C4-2B (cell line): ENCODE measurements at regions not wholly inside any gene's neighbourhood (a gene's known extent, or its start where the extent isn't known, plus 50 kb on each side); places are given as distances from the start of the nearest gene placed in this dataset.

Source experiments
- ZFX ChIP-seq: fragments of 450-650 bp; IDR thresholded peaks from 2 replicates; pipeline ENCODE4 v1.6.1; 2017
- TF ChIP-seq, protein P1 (sequence below): fragments of 450-650 bp; conservative IDR thresholded peaks from 2 replicates; pipeline ENCODE4 v1.5.1; 2017; ENCODE audit warnings: mild to moderate bottlenecking

DNA sequence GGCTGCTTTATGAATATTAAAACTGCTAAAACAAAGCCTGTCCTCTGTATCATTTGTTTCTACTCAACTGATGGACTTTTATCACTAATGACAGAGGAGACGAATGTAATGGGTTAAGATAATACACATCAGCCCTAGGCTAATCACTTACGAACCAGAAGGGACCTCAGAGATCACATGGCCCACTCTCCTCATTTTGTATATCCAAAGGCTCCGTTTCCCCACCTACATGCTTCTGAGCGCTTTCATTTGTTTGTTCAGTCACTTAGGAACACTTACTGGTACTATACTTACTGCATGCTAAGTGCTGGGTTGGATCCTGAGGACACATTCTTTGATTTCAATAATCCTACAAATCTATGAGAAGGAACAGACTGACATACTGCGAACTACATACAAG is 169.3 kb downstream of the CEP135 start:
- TF ChIP-seq, protein P1, sequence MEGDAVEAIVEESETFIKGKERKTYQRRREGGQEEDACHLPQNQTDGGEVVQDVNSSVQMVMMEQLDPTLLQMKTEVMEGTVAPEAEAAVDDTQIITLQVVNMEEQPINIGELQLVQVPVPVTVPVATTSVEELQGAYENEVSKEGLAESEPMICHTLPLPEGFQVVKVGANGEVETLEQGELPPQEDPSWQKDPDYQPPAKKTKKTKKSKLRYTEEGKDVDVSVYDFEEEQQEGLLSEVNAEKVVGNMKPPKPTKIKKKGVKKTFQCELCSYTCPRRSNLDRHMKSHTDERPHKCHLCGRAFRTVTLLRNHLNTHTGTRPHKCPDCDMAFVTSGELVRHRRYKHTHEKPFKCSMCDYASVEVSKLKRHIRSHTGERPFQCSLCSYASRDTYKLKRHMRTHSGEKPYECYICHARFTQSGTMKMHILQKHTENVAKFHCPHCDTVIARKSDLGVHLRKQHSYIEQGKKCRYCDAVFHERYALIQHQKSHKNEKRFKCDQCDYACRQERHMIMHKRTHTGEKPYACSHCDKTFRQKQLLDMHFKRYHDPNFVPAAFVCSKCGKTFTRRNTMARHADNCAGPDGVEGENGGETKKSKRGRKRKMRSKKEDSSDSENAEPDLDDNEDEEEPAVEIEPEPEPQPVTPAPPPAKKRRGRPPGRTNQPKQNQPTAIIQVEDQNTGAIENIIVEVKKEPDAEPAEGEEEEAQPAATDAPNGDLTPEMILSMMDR = no peak
- no peak for TF ChIP-seq ZFX
